Omental fat pad (tissue), 3 donors: ENCODE measurements at regions not wholly inside any gene's neighbourhood (a gene's known extent, or its start where the extent isn't known, plus 50 kb on each side); places are given as distances from the start of the nearest gene placed in this dataset.

Experiments used
- ATAC-seq: fragments of 150-250 bp; one replicate; pipeline ENCODE4 v1.9.1; 2016; ENCODE audit warnings: mild to moderate bottlenecking, moderate library complexity; ENCODE audit not compliant: low FRiP score
- DNase-seq: peaks from one replicate; pipeline ENCODE4 v3.0.0-alpha.2; 2019; ENCODE audit warnings: low spot score
- CTCF ChIP-seq, 3 donors: fragments of 450-650 bp; IDR thresholded peaks; one replicate each; pipeline ENCODE4 v1.5.1; 2016 to 2017; ENCODE audit warnings: antibody characterized with exemption in 3 of 3, mild to moderate bottlenecking in 3 of 3, moderate library complexity in 2 of 3

DNA sequence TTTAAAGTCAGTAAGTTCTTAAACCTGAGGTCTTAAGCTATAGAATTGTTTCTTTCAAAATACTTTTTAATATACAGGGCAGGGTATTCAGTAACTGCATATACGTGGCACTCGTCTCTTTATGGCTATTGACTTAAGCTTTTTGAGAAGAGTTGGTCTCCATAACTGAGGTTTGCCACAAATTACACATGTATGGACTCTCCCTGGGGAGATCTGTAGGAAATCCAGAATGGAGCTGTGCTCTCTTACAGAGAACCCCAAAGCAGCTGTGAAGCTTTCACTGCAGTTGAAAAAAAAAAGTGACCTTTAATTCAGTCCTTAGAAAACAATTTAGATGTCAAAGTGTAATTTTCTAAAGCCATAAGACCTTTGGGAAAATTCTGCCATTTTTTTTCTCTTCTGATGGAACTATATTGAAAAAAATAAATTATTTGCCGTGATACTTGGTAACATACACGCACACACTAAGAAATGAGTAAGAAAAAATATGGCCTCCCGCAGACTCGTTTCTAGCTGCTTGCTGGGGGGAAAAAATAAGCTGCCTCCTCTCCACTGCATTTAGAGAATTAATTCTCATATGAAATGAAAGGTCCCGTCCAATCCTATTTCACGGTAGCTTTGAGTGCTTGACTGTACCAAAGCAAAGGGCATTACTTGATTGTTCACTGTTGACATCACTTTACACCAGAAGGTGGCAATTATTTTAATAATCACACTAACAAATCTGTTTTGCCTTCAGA lies 159.4 kb upstream of the TENM3 start:
- ATAC-seq (no peak), DNase-seq (no peak)
- TF ChIP-seq CTCF (IDR thresholded peaks at IDR 0.05) = no peak

DNA sequence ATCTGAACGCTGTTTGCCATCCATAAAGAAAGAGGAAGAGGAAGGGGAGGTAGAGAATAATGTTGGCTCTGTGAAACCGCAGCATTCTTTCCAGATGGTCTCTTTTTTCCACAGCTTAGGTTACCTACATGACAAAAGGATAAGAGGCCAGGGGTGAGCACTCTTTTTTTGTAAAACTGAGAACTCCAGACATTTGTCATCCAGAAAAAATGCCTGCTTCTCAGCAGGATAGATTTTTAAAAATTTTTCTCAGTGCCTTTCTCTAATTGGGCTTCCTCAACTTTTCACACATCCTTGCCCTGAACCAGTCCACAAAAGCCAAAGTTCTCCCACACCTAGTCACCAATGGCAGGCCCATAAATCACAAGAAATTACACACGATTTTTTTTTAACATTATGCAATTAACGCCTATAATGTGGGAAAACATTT lies 158.1 kb upstream of the TENM3 start:
- no peak for TF ChIP-seq CTCF (IDR thresholded peaks at IDR 0.05)
- ATAC-seq (no peak), DNase-seq (no peak)

DNA sequence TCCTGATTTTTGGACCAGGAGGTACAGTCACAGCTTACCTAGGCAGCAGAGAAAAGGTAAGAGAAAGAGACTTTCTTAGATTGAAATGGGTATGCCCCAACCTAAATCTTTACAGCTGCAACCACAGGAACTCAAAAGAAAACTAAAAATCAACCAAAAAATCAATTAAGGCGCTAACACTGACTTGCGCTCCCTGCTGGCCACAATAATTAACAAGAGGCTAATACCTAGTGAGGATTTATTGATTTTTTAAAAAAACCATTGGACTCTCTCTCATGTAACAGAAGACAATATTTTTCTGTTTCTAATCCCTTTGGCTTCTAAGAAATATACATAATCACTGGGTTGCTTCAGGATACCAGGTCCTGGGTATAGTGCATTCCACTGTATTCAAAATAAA lies 153.9 kb upstream of the TENM3 start:
- ATAC-seq = no peak
- TF ChIP-seq CTCF (IDR thresholded peaks at IDR 0.05) = no peak

GRCh38 chr4:182090186-182090585 lies 153.0 kb upstream of the TENM3 start:
- ATAC-seq = no peak
- no peak for TF ChIP-seq CTCF (IDR thresholded peaks at IDR 0.05)
- no peak for DNase-seq

More for the DNA sequence above, 153.9 kb upstream of the TENM3 start:
- DNase-seq = no peak

DNA sequence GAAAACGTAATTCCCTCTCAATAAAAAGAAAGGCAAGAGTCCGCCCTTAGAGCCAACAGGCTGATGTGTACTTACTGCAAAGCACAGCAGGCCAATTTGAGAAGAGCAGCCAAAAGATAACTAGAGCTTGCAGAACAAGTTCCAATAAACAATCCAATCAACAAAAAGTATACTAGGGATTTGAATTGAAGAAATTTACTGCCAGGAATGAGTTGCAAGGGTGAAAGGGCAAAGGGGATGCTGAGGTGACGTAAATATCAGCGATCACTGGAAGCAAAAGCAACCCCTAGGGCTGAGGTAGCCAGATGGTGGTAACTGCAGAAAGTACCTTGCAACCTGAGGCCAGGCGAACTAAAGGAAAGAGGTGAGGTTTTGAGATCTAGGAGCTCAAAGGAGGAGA lies 152.1 kb upstream of the TENM3 start:
- ATAC-seq (no peak), DNase-seq (no peak)
- TF ChIP-seq CTCF (IDR thresholded peaks at IDR 0.05) = no peak

GRCh38 chr4:182093431-182093831 lies 149.8 kb upstream of the TENM3 start:
- DNase-seq (no peak), ATAC-seq (no peak)
- TF ChIP-seq CTCF (IDR thresholded peaks at IDR 0.05) = no peak

DNA sequence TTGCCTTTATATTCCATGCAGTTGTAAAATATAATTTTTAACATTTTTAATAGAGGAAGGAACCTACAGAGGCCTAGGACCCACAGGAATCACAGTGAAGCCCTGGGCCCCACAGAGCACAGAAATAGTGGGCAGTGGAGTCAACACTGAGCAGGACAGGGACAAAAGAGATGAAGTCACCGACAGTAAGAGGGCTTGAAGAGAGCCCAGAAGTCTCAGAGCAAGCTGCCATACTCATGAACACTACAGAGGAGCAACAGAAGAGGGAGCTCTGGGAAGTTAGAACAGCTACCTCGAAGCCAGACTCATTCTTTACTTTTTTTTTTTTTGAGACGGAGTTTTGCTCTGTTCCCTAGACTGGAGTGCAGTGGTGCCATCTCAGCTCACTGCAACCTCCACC lies 149.3 kb upstream of the TENM3 start:
- no peak for DNase-seq
- ATAC-seq = no peak
- TF ChIP-seq CTCF (IDR thresholded peaks at IDR 0.05) = no peak
